H1 (cell line): ENCODE measurements at regions not wholly inside any gene's neighbourhood (a gene's known extent, or its start where the extent isn't known, plus 50 kb on each side); places are given as distances from the start of the nearest gene placed in this dataset.

Experiments
- CTCF ChIA-PET: fragments of 300-600 bp; sonication (Branson Sonifier 250); formaldehyde crosslinking; loops from one replicate; lab custom pipeline; 2021; ENCODE audit not compliant: partially characterized antibody; lab: Charles Lee
- POLR2A ChIA-PET: fragments of 300-600 bp; sonication (Branson Sonifier 250); formaldehyde crosslinking; loops from one replicate; lab custom pipeline; 2021; ENCODE audit warnings: inconsistent platforms; ENCODE audit not compliant: partially characterized antibody; lab: Charles Lee
- DNase-seq, 2 experiments: peaks; one replicate each; pipeline versions ENCODE4 v3.0.0 to v3.0.0-alpha.2; 2010 to 2022; ENCODE audit warnings: low spot score in 2 of 2, low read depth in 1 of 2, mixed read lengths in 1 of 2
- FAIRE-seq: peaks from 2 replicates; lab custom pipeline; 2011; peaks lifted over from hg19 to GRCh38; lab: Jason Lieb, UNC
- H2AFZ ChIP-seq: 2 replicates; pipeline ENCODE4 v1.8.1; 2012; ENCODE audit warnings: low read length, inconsistent platforms
- H2AK5ac ChIP-seq: 2 replicates; pipeline ENCODE4 v1.6.1; 2013; ENCODE audit warnings: low read depth, low read length
- H2BK120ac ChIP-seq: replicated peaks from 2 replicates; pipeline ENCODE3; 2013; ENCODE audit warnings: low read depth, low read length, inconsistent platforms
- H2BK12ac ChIP-seq: 2 replicates; pipeline ENCODE4 v1.6.1; 2013; ENCODE audit warnings: low read depth, low read length
- H2BK15ac ChIP-seq: 2 replicates; pipeline ENCODE4 v1.6.1; 2013; ENCODE audit warnings: low read length
- H2BK20ac ChIP-seq: 2 replicates; pipeline ENCODE4 v1.6.1; 2013; ENCODE audit warnings: low read length
- H2BK5ac ChIP-seq: 2 replicates; pipeline ENCODE4 v1.6.1; 2013; ENCODE audit warnings: low read depth, low read length
- H3K14ac ChIP-seq: 2 replicates; pipeline ENCODE4 v1.6.1; 2013; ENCODE audit warnings: inconsistent platforms; ENCODE audit not compliant: insufficient read length
- H3K18ac ChIP-seq: 2 replicates; pipeline ENCODE4 v1.6.1; 2013; ENCODE audit warnings: low read length; ENCODE audit errors: extremely low read depth
- H3K23ac ChIP-seq: 2 replicates; pipeline ENCODE4 v1.6.1; 2013; ENCODE audit warnings: inconsistent platforms; ENCODE audit not compliant: insufficient read length
- H3K23me2 ChIP-seq: 2 replicates; pipeline ENCODE4 v1.6.1; 2013; ENCODE audit warnings: low read depth, low read length
- H3K27ac ChIP-seq: 2 replicates; pipeline ENCODE4 v1.6.1; 2011; ENCODE audit warnings: low read depth, low read length, inconsistent platforms
- H3K27me3 ChIP-seq, 4 experiments: replicated peaks in 1 of 4; 1 replicate in 1 of 4; 2 replicates in 3 of 4; pipeline versions ENCODE4 v1.6.1 to v1.8.1; 2011 to 2013; ENCODE audit warnings: low read length in 3 of 4, mild to moderate bottlenecking in 3 of 4, inconsistent platforms in 2 of 4, mixed read lengths in 2 of 4, moderate library complexity in 1 of 4; ENCODE audit not compliant: control insufficient read depth in 3 of 4, insufficient read depth in 3 of 4; ENCODE audit errors: extremely low read depth in 1 of 4
- H3K36me3 ChIP-seq, 4 experiments: 2 replicates each; pipeline versions ENCODE4 v1.6.1 to v1.8.1; 2011 to 2013; ENCODE audit warnings: mild to moderate bottlenecking in 4 of 4, low read length in 3 of 4, moderate library complexity in 2 of 4, control low read depth in 1 of 4, inconsistent platforms in 1 of 4; ENCODE audit not compliant: insufficient read depth in 4 of 4, control insufficient read depth in 2 of 4
- H3K4ac ChIP-seq: replicated peaks from 2 replicates; pipeline ENCODE3; 2013; ENCODE audit warnings: low read length, low read depth, mixed read lengths, inconsistent platforms; ENCODE audit not compliant: insufficient read length
- H3K4me1 ChIP-seq, 4 experiments: replicated peaks in 1 of 4; 1 replicate in 1 of 4; 2 replicates in 3 of 4; pipeline versions ENCODE4 v1.6.1 to v1.8.1; 2011 to 2013; ENCODE audit warnings: low read length in 3 of 4, inconsistent platforms in 2 of 4, mixed read lengths in 1 of 4; ENCODE audit not compliant: insufficient read depth in 4 of 4, control insufficient read depth in 3 of 4
- H3K4me2 ChIP-seq, 2 experiments: 2 replicates each; pipeline versions ENCODE4 v1.6.1 to v1.8.1; 2011 to 2013; ENCODE audit warnings: low read depth in 2 of 2, low read length in 2 of 2, control low read depth in 1 of 2, inconsistent platforms in 1 of 2, mild to moderate bottlenecking in 1 of 2; ENCODE audit not compliant: insufficient read depth in 1 of 2
- H3K4me3 ChIP-seq, 4 experiments: fragments of 200-600, 300-600 bp in 1 of 4; sonication (generic), shearing (Covaris generic), sonication (Bioruptor Twin) in 1 of 4; 2 replicates each; pipeline versions ENCODE4 v1.5.1 to v1.8.1; 2011 to 2016; ENCODE audit warnings: low read length in 4 of 4, low read depth in 3 of 4, control low read depth in 2 of 4, inconsistent platforms in 2 of 4, mild to moderate bottlenecking in 2 of 4, mixed read lengths in 1 of 4, moderate library complexity in 1 of 4; ENCODE audit not compliant: insufficient read depth in 2 of 4; ENCODE audit errors: extremely low read depth in 1 of 4
- H3K56ac ChIP-seq: replicated peaks from 2 replicates; pipeline ENCODE3; 2013; ENCODE audit warnings: low read depth, mild to moderate bottlenecking, mixed read lengths, low read length, inconsistent platforms; ENCODE audit not compliant: insufficient read length
- H3K79me1 ChIP-seq: 2 replicates; pipeline ENCODE4 v1.6.1; 2013; ENCODE audit warnings: low read depth, low read length, control low read depth
- H3K79me2 ChIP-seq, 2 experiments: 2 replicates each; pipeline versions ENCODE4 v1.6.1 to v1.8.1; 2012 to 2013; ENCODE audit warnings: low read length in 2 of 2, mild to moderate bottlenecking in 2 of 2, inconsistent platforms in 1 of 2; ENCODE audit not compliant: insufficient read depth in 2 of 2, control insufficient read depth in 1 of 2
- H3K9ac ChIP-seq, 4 experiments: replicated peaks in 1 of 4; 1 replicate in 1 of 4; 2 replicates in 3 of 4; pipeline versions ENCODE4 v1.6.1 to v1.8.1; 2011 to 2013; ENCODE audit warnings: low read depth in 3 of 4, low read length in 3 of 4, control low read depth in 2 of 4, mild to moderate bottlenecking in 2 of 4, moderate library complexity in 2 of 4, inconsistent platforms in 1 of 4; ENCODE audit errors: extremely low read depth in 1 of 4
- H3K9me3 ChIP-seq, 2 experiments: 2 replicates each; pipeline versions ENCODE4 v1.6.1 to v1.8.1; 2012 to 2013; ENCODE audit warnings: mild to moderate bottlenecking in 2 of 2, moderate library complexity in 2 of 2, control low read depth in 1 of 2, inconsistent platforms in 1 of 2, low read depth in 1 of 2, low read length in 1 of 2, mixed read lengths in 1 of 2; ENCODE audit not compliant: insufficient read depth in 2 of 2
- H4K20me1 ChIP-seq, 2 experiments: replicated peaks in 1 of 2; 2 replicates each; pipeline versions ENCODE3 to v1.8.1; 2011 to 2013; ENCODE audit warnings: inconsistent platforms in 2 of 2, low read length in 2 of 2, mild to moderate bottlenecking in 1 of 2; ENCODE audit not compliant: insufficient read depth in 2 of 2, control insufficient read depth in 1 of 2
- H4K5ac ChIP-seq: 2 replicates; pipeline ENCODE4 v1.6.1; 2013; ENCODE audit warnings: low read length, low read depth, mixed read lengths, inconsistent platforms; ENCODE audit not compliant: insufficient read length
- H4K8ac ChIP-seq: 2 replicates; pipeline ENCODE4 v1.8.0; 2013; ENCODE audit warnings: mild to moderate bottlenecking, moderate library complexity, low read length, inconsistent platforms; ENCODE audit not compliant: insufficient read depth; ENCODE audit errors: extremely low read depth
- H4K91ac ChIP-seq: replicated peaks from 2 replicates; pipeline ENCODE3; 2013; ENCODE audit warnings: low read length, mixed read lengths, inconsistent platforms; ENCODE audit not compliant: insufficient read length
- YY1 ChIP-seq: IDR thresholded peaks from 2 replicates; pipeline ENCODE4 v1.6.1; 2011; ENCODE audit warnings: low read depth, mild to moderate bottlenecking, low read length
- WGBS, 2 experiments: shearing (Covaris generic) in 1 of 2; methylation state at CpG; one replicate each; pipeline versions ENCODE4 v1.1.6 to v1.1.7; 2013 to 2015; ENCODE audit warnings: low lambda C conversion rate in 2 of 2, mixed read lengths in 2 of 2, inconsistent platforms in 1 of 2, low coverage in 1 of 2, missing lambda C conversion rate in 1 of 2; ENCODE audit not compliant: insufficient replicate concordance in 2 of 2, insufficient coverage in 1 of 2, insufficient read length in 1 of 2; ENCODE audit errors: extremely low coverage in 1 of 2, missing lambda C conversion rate in 1 of 2; 5-methylcytosine and 5-hydroxymethylcytosine counted together

- no peak overlapping the region for H4K8ac ChIP-seq
- FAIRE-seq (no peak), DNase-seq (no peak)
- H3K27me3 ChIP-seq, result no peaks in the 10 kb centered on the region
- H3K4ac ChIP-seq, result no peak overlapping the region
- POLR2A ChIA-PET, result no interaction called here
- no peak overlapping the region for H3K9ac ChIP-seq
- no peak overlapping the region for H2AFZ ChIP-seq
- H2BK20ac ChIP-seq, result no peak overlapping the region
- CTCF ChIA-PET, result interaction anchor here (1.0 to 2.2 kb wide), 5 partner anchors 10 to 211 kb away, joined by 3 to 11 read pairs (median 3); no protein-coding TSS in a partner anchor
- no peaks in the 10 kb centered on the region for H4K20me1 ChIP-seq
- no peak overlapping the region for H2BK120ac ChIP-seq
- TF ChIP-seq YY1, result no peak
- H3K23ac ChIP-seq, result no peak overlapping the region
- no peaks in the 10 kb centered on the region for H3K23me2 ChIP-seq
- no peak overlapping the region for H3K4me3 ChIP-seq
- H3K56ac ChIP-seq, result no peak overlapping the region
- no peak overlapping the region for H4K91ac ChIP-seq
- no peak overlapping the region for H2BK12ac ChIP-seq
- H3K79me2 ChIP-seq, result no peaks in the 10 kb centered on the region
- H2BK5ac ChIP-seq, result no peak overlapping the region
- 91% methylated on average over 4 of the region's 4 CpGs; no CpG with 5 or more reads in 1 of the 2 experiments for WGBS, 2 experiments
- no peak overlapping the region for H2AK5ac ChIP-seq
- no peaks in the 10 kb centered on the region for H3K36me3 ChIP-seq
- no peak overlapping the region for H3K18ac ChIP-seq
- no peak overlapping the region for H2BK15ac ChIP-seq
- no peak overlapping the region for H3K4me2 ChIP-seq
- H3K27ac ChIP-seq, result no peak overlapping the region
- no peaks in the 10 kb centered on the region for H3K79me1 ChIP-seq
- no peaks in the 10 kb centered on the region for H3K9me3 ChIP-seq
- no peak overlapping the region for H4K5ac ChIP-seq
- no peak overlapping the region for H3K14ac ChIP-seq
- peaks cover 0 to 4% (median under 1%) of the 10 kb centered on the region in 4 experiments; a peak in 3 of 7 replicates for H3K4me1 ChIP-seq
Observed at GRCh38 chr5:167250996-167251395, 1040.4 kb upstream of the WWC1 start.
